Chondrocyte (in vitro differentiated cells): ENCODE measurements at regions not wholly inside any gene's neighbourhood (a gene's known extent, or its start where the extent isn't known, plus 50 kb on each side); places are given as distances from the start of the nearest gene placed in this dataset.
A peak's percentile ranks its signal among the peaks of the same experiment; 100 is the strongest.

Source experiments
- DNase-seq: peaks from one replicate; pipeline ENCODE4 v3.0.0; 2021; ENCODE audit warnings: mixed read lengths, low spot score
- H3K27ac Mint-ChIP-seq: one replicate; pipeline ENCODE4 v1.8.0; 2021; ENCODE audit warnings: mild to moderate bottlenecking, moderate library complexity, mixed read lengths; ENCODE audit not compliant: unreplicated experiment
- H3K27me3 Mint-ChIP-seq: 2 replicates; pipeline ENCODE4 v1.8.0; 2021; ENCODE audit warnings: low read depth, mixed read lengths
- H3K36me3 Mint-ChIP-seq: 2 replicates; pipeline ENCODE4 v1.8.0; 2021; ENCODE audit warnings: low read depth, mixed read lengths
- H3K4me1 Mint-ChIP-seq: 2 replicates; pipeline ENCODE4 v1.8.0; 2021; ENCODE audit warnings: low read depth, mild to moderate bottlenecking, mixed read lengths
- H3K4me3 Mint-ChIP-seq: one replicate; pipeline ENCODE4 v1.8.0; 2021; ENCODE audit warnings: mild to moderate bottlenecking, moderate library complexity, mixed read lengths; ENCODE audit not compliant: unreplicated experiment
- H3K9me3 Mint-ChIP-seq: 2 replicates; pipeline ENCODE4 v1.8.0; 2021; ENCODE audit warnings: low read depth, mixed read lengths
- CTCF ChIP-seq: fragments of 200-600 bp; sonication (generic); IDR thresholded peaks from 2 replicates; pipeline ENCODE4 v1.5.0; 2021; ENCODE audit warnings: antibody characterized with exemption, mild to moderate bottlenecking, moderate library complexity

- Mint-ChIP-seq H3K4me3 (no peak overlapping the region), H3K36me3 (no peaks in the 10 kb centered on the region), H3K4me1 (peaks cover 21% of the 10 kb centered on the region), H3K9me3 (peaks cover 4% of the 10 kb centered on the region), H3K27me3 (no peaks in the 10 kb centered on the region), H3K27ac (peak overlapping the region; percentile 61)
- no peak for TF ChIP-seq CTCF
- no peak for DNase-seq
Measured at GRCh38 chr13:85347251-85347650, 452.0 kb downstream of the SLITRK6 start.

GRCh38 chr13:85334187-85334586 lies 465.0 kb downstream of the SLITRK6 start:
- Mint-ChIP-seq H3K36me3 (no peaks in the 10 kb centered on the region), H3K27ac (no peak overlapping the region), H3K4me1 (peaks cover 3% of the 10 kb centered on the region), H3K4me3 (no peak overlapping the region), H3K9me3 (peaks cover 7% of the 10 kb centered on the region), H3K27me3 (no peaks in the 10 kb centered on the region)
- no peak for DNase-seq
- TF ChIP-seq CTCF = no peak

- H3K36me3 Mint-ChIP-seq = no peaks in the 10 kb centered on the region
- no peak overlapping the region for H3K4me3 Mint-ChIP-seq
- H3K9me3 Mint-ChIP-seq = peaks cover under 1% of the 10 kb centered on the region
- no peak for DNase-seq
- no peak overlapping the region for H3K27ac Mint-ChIP-seq
- H3K27me3 Mint-ChIP-seq = no peaks in the 10 kb centered on the region
- TF ChIP-seq CTCF = no peak
- H3K4me1 Mint-ChIP-seq = peaks cover 3% of the 10 kb centered on the region
Measured at GRCh38 chr13:85333506-85334020, 465.7 kb downstream of the SLITRK6 start.

- H3K4me3 Mint-ChIP-seq = no peak overlapping the region
- TF ChIP-seq CTCF = no peak
Measured at GRCh38 chr13:85332615-85333014, 466.6 kb downstream of the SLITRK6 start.

GRCh38 chr13:85321734-85322133 lies 477.5 kb downstream of the SLITRK6 start:
- peaks cover 6% of the 10 kb centered on the region for H3K4me1 Mint-ChIP-seq
- no peaks in the 10 kb centered on the region for H3K36me3 Mint-ChIP-seq
- no peak overlapping the region for H3K4me3 Mint-ChIP-seq

More at GRCh38 chr13:85332615-85333014, 466.6 kb downstream of the SLITRK6 start:
- no peak overlapping the region for H3K27ac Mint-ChIP-seq
- DNase-seq = no peak
- H3K4me1 Mint-ChIP-seq = peaks cover 3% of the 10 kb centered on the region
- H3K9me3 Mint-ChIP-seq = peaks cover 1% of the 10 kb centered on the region
- no peaks in the 10 kb centered on the region for H3K27me3 Mint-ChIP-seq
- H3K36me3 Mint-ChIP-seq = no peaks in the 10 kb centered on the region

More at GRCh38 chr13:85321734-85322133, 477.5 kb downstream of the SLITRK6 start:
- H3K27ac Mint-ChIP-seq = no peak overlapping the region
- no peaks in the 10 kb centered on the region for H3K9me3 Mint-ChIP-seq
- H3K27me3 Mint-ChIP-seq = no peaks in the 10 kb centered on the region
- TF ChIP-seq CTCF = no peak
- DNase-seq = no peak
